Prostate gland (tissue), 2 donors: ENCODE measurements at regions not wholly inside any gene's neighbourhood (a gene's known extent, or its start where the extent isn't known, plus 50 kb on each side); places are given as distances from the start of the nearest gene placed in this dataset.

Experiments used
- DNase-seq: peaks from one replicate; pipeline ENCODE4 v3.0.0-alpha.2; 2019; ENCODE audit warnings: low spot score
- H3K27ac ChIP-seq, 2 donors: fragments of 200-600 bp; sonication (generic); 2 replicates each; pipeline ENCODE4 v1.5.1; 2017 to 2019
- H3K27me3 ChIP-seq: fragments of 200-600 bp; sonication (generic); replicated peaks from 2 replicates; pipeline ENCODE4 v1.5.1; 2019; ENCODE audit not compliant: insufficient read depth
- H3K36me3 ChIP-seq, 2 donors: fragments of 200-600 bp; sonication (generic); 1 replicate in 1 of 2; 2 replicates in 1 of 2; pipeline versions ENCODE4 v1.5.1 to v1.8.1; 2017 to 2019
- H3K4me1 ChIP-seq: fragments of 200-600 bp; sonication (generic); replicated peaks from 2 replicates; pipeline ENCODE4 v1.5.1; 2019
- H3K4me3 ChIP-seq, 2 donors: fragments of 200-600 bp; sonication (generic); 2 replicates each; pipeline ENCODE4 v1.5.1; 2017 to 2019
- H3K9me3 ChIP-seq: fragments of 200-600 bp; sonication (generic); 2 replicates; pipeline ENCODE4 v1.5.1; 2017
- CTCF ChIP-seq, 4 experiments: fragments of 200-600 bp in 2 of 4; fragments of 450-650 bp in 2 of 4; sonication (generic) in 2 of 4; IDR thresholded peaks; 1 replicate in 3 of 4; 2 replicates in 1 of 4; pipeline ENCODE4 v1.5.1; 2016 to 2019; ENCODE audit warnings: antibody characterized with exemption in 4 of 4, mild to moderate bottlenecking in 2 of 4, moderate library complexity in 2 of 4
- POLR2A ChIP-seq: fragments of 450-650 bp; IDR thresholded peaks from one replicate; pipeline ENCODE4 v1.6.1; 2016; ENCODE audit warnings: antibody characterized with exemption, mild to moderate bottlenecking
- POLR2AphosphoS5 ChIP-seq: sonication (generic); formaldehyde crosslinking; IDR thresholded peaks from one replicate; pipeline ENCODE4 v1.6.1; 2017; ENCODE audit warnings: antibody characterized with exemption
- WGBS: methylation state at CpG from one replicate; pipeline ENCODE4 v1.1.5; 2018; 5-methylcytosine and 5-hydroxymethylcytosine counted together
- intact Hi-C: fragments of 100-400 bp; cut with DNase I; formaldehyde crosslinking; loops from one replicate; pipeline ENCODE4 v1.14.2; 2022

- no peak for DNase-seq
- intact Hi-C loops: loop anchor here (5.0 to 10.0 kb wide), 4 partner anchors 37 to 131 kb away; partner anchors contain the start of gene GLI2
- H3K4me1 ChIP-seq: no peaks in the 10 kb centered on the region
Observed at GRCh38 chr2:120865656-120866055, 130.0 kb downstream of the GLI2 start.

DNA sequence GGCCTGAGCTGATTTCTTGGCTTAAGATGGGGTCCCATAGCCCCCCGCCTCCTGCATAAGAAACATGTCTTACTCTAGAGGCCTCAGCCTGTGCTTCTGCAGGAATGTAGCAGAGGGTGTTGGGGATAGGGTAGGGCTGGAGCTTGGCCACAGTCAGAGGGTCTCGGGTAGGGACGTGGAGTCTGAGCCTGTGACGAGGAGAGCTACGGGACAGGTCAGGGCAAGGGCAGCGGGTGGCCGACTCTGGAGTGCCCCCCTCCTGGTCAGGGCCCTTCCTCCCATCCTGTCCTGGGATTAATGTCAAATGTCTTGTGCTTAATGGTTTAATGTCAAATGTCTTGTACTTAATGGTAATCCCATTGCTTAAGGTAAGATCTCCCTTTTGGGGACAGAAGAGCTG, 130.4 kb downstream of the GLI2 start:
- Histone ChIP-seq H3K4me3 (no peak overlapping the region), H3K9me3 (no peaks in the 10 kb centered on the region), H3K27ac (no peak overlapping the region), H3K36me3 (no peaks in the 10 kb centered on the region), H3K27me3 (no peaks in the 10 kb centered on the region), H3K4me1 (no peaks in the 10 kb centered on the region)
- no peak for TF ChIP-seq POLR2AphosphoS5
- no peak for TF ChIP-seq POLR2A
- TF ChIP-seq CTCF (IDR thresholded peaks at IDR 0.05): no peak
- no peak for DNase-seq
- 94% methylated on average over 7 of the region's 7 CpGs for WGBS
- intact Hi-C loops: loop anchor here (5.0 to 10.0 kb wide), 4 partner anchors 36 to 131 kb away; partner anchors contain the start of gene GLI2

More at GRCh38 chr2:120865656-120866055, 130.0 kb downstream of the GLI2 start:
- H3K27ac ChIP-seq: no peak overlapping the region
- TF ChIP-seq CTCF (IDR thresholded peaks at IDR 0.05): no peak
- no peak for TF ChIP-seq POLR2AphosphoS5
- no peak for TF ChIP-seq POLR2A
- no peaks in the 10 kb centered on the region for H3K36me3 ChIP-seq
- 97% methylated on average over 8 of the region's 8 CpGs for WGBS
- no peaks in the 10 kb centered on the region for H3K9me3 ChIP-seq
- no peak overlapping the region for H3K4me3 ChIP-seq
- no peaks in the 10 kb centered on the region for H3K27me3 ChIP-seq

DNA sequence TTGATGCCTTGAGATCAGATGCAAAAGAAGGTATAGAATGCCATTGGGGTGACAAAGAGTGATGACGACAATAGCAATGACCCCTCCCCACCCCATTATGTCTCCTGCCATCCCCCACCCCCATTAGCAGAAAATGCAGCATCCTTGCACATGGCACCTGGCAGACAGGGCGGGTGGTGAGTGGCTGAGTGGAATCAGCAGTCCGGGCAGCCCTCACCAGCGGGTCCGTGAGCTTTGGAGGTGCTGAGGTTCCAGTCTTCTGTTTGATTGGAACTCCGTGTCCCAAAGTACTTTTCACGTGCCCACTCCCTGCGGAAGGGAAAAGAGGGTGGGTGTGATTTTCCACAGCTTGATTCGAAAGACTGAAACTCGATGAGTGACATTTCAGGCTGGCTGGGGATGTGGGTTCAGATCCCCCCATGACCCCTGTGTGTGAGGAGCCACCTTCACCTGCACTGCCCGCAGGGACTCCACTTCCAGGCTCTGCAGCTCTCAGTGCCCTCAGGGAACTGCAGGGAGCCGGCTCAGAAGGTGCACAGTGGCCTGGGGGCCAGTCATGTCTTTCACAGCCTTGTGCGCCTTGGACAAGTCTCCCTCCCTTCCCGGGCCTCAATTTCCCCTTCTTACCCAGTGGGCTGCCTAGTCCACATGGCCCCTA, 130.9 kb downstream of the GLI2 start:
- H3K27me3 ChIP-seq: no peaks in the 10 kb centered on the region
- intact Hi-C loops: loop anchor here (5.0 to 10.0 kb wide), 4 partner anchors 36 to 132 kb away; partner anchors contain the start of gene GLI2
- no peaks in the 10 kb centered on the region for H3K9me3 ChIP-seq
- H3K4me3 ChIP-seq: peak overlapping the region in 1 of 2 donors; percentile 28
- no peaks in the 10 kb centered on the region for H3K36me3 ChIP-seq
- H3K4me1 ChIP-seq: no peaks in the 10 kb centered on the region
- DNase-seq: no peak
- TF ChIP-seq POLR2A: no peak
- no peak for TF ChIP-seq POLR2AphosphoS5
- no peak for TF ChIP-seq CTCF (IDR thresholded peaks at IDR 0.05)
- H3K27ac ChIP-seq: peak overlapping the region; percentile 60 to 62
- WGBS: 81% methylated on average over 14 of the region's 14 CpGs

- Histone ChIP-seq H3K27me3 (no peaks in the 10 kb centered on the region), H3K36me3 (no peaks in the 10 kb centered on the region), H3K27ac (peak overlapping the region; percentile 60 to 62), H3K4me3 (peak overlapping the region; percentile 20 to 28), H3K9me3 (no peaks in the 10 kb centered on the region), H3K4me1 (no peaks in the 10 kb centered on the region)
- WGBS: 11% methylated on average over 52 of the region's 54 CpGs
- DNase-seq: peak; percentile 50
- TF ChIP-seq POLR2AphosphoS5: peak; percentile 23
- no peak for TF ChIP-seq POLR2A
- intact Hi-C loops: loop anchor here (5.0 to 10.0 kb wide), 4 partner anchors 35 to 133 kb away; partner anchors contain the start of gene GLI2
Observed at GRCh38 chr2:120867290-120868241, 131.9 kb downstream of the GLI2 start.

DNA sequence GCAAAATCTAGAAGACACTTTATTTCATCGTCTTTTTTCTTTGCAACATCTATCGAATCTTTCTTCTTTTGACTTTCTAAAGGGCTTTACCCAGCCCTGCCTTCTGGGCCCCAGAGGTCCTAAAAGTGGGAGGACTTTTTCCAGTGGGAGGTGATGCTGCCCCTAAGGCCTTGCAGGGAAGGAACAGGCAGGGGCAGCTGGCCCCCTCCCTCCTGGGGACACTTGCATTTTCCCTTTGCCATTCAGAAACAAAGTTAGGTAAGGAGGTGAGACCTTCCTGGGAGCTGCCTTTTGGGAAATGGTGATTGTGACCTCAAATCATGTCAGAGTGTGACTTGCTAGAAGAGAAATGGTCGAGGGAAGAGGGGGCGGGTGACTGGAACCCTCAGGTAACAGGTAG, 132.7 kb downstream of the GLI2 start:
- Histone ChIP-seq H3K4me3 (no peak overlapping the region), H3K27me3 (no peaks in the 10 kb centered on the region), H3K9me3 (no peaks in the 10 kb centered on the region), H3K27ac (no peak overlapping the region), H3K36me3 (no peaks in the 10 kb centered on the region), H3K4me1 (no peaks in the 10 kb centered on the region)
- TF ChIP-seq POLR2A (no peak), CTCF (IDR thresholded peaks at IDR 0.05) (no peak), POLR2AphosphoS5 (no peak)
- WGBS: 69% methylated on average over 4 of the region's 4 CpGs
- DNase-seq: no peak
- intact Hi-C loops: loop anchor here (5.0 to 10.0 kb wide), 4 partner anchors 34 to 134 kb away; partner anchors contain the start of gene GLI2
